DOHH2 (cell line): ENCODE measurements at regions not wholly inside any gene's neighbourhood (a gene's known extent, or its start where the extent isn't known, plus 50 kb on each side); places are given as distances from the start of the nearest gene placed in this dataset.

Source experiments
- EZH2phosphoT487 ChIP-seq: fragments of 200-600 bp; sonication (generic); IDR thresholded peaks from 2 replicates; pipeline ENCODE4 v1.6.1; 2017; ENCODE audit warnings: borderline replicate concordance, mild to moderate bottlenecking, antibody characterized with exemption, low read length, moderate library complexity, mixed read lengths
- TF ChIP-seq, protein P1 (sequence below): fragments of 200-600 bp; sonication (generic); IDR thresholded peaks from one replicate; pipeline ENCODE4 v1.5.1; 2014; ENCODE audit warnings: antibody characterized with exemption, mild to moderate bottlenecking, low read depth, low read length; ENCODE audit not compliant: poor library complexity, severe bottlenecking

DNA sequence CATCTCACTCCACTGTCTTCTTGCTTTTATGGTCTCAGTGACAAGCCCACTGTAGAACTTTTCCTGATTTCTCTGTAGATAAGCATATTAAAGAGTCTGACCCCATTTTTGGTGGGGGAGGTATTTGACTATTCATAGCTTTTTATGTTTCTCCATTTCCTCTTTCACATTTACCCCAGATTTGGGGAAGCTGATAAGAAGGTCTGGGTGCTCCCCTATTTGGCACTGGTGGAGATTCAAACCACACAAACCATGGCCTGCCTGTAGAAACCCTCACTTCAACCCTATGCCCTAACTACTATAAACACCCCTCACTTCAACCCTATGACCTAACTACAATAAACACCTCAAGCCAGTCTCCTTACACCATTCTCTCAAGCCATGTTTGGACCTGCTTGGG is 196.2 kb upstream of the SYNDIG1 start:
- TF ChIP-seq, protein P1, sequence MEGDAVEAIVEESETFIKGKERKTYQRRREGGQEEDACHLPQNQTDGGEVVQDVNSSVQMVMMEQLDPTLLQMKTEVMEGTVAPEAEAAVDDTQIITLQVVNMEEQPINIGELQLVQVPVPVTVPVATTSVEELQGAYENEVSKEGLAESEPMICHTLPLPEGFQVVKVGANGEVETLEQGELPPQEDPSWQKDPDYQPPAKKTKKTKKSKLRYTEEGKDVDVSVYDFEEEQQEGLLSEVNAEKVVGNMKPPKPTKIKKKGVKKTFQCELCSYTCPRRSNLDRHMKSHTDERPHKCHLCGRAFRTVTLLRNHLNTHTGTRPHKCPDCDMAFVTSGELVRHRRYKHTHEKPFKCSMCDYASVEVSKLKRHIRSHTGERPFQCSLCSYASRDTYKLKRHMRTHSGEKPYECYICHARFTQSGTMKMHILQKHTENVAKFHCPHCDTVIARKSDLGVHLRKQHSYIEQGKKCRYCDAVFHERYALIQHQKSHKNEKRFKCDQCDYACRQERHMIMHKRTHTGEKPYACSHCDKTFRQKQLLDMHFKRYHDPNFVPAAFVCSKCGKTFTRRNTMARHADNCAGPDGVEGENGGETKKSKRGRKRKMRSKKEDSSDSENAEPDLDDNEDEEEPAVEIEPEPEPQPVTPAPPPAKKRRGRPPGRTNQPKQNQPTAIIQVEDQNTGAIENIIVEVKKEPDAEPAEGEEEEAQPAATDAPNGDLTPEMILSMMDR, result no peak
- no peak for TF ChIP-seq EZH2phosphoT487
